ENCODE measurements at regions not wholly inside any gene's neighbourhood (a gene's known extent, or its start where the extent isn't known, plus 50 kb on each side); places are given as distances from the start of the nearest gene placed in this dataset.

- no peak for DNase-seq
Measured at GRCh38 chr15:87135109-87135508, 1055.4 kb downstream of the AGBL1 start.

- no peak for DNase-seq
Measured at GRCh38 chr15:87133704-87134103, 1054.0 kb downstream of the AGBL1 start.

- DNase-seq: no peak
Measured at GRCh38 chr15:87131067-87131466, 1051.4 kb downstream of the AGBL1 start.

GRCh38 chr15:87129916-87130315 lies 1050.2 kb downstream of the AGBL1 start:
- no peak for DNase-seq

- DNase-seq: no peak
Measured at GRCh38 chr15:87123676-87124382, 1044.2 kb downstream of the AGBL1 start.

- no peak for DNase-seq
Measured at GRCh38 chr15:87121336-87121735, 1041.7 kb downstream of the AGBL1 start.

GRCh38 chr15:87120555-87120954 lies 1040.9 kb downstream of the AGBL1 start:
- DNase-seq: no peak

GRCh38 chr15:87118846-87119245 lies 1039.2 kb downstream of the AGBL1 start:
- peak; percentile 66 for DNase-seq

GRCh38 chr15:87118435-87118834 lies 1038.8 kb downstream of the AGBL1 start:
- DNase-seq: peak; percentile 7

- no peak for DNase-seq
Measured at GRCh38 chr15:87115795-87116194, 1036.1 kb downstream of the AGBL1 start.

- DNase-seq: no peak
Measured at GRCh38 chr15:87099916-87100315, 1020.2 kb downstream of the AGBL1 start.

GRCh38 chr15:87089551-87089950 lies 1009.9 kb downstream of the AGBL1 start:
- DNase-seq: no peak

- peak; percentile 8 for DNase-seq
Measured at GRCh38 chr15:87083201-87083600, 1003.5 kb downstream of the AGBL1 start.

GRCh38 chr15:87082581-87082980 lies 1002.9 kb downstream of the AGBL1 start:
- peak; percentile 98 for DNase-seq

- DNase-seq: no peak
Measured at GRCh38 chr15:87080547-87080946, 1000.9 kb downstream of the AGBL1 start.
